H9 (cell line): ENCODE measurements at regions not wholly inside any gene's neighbourhood (a gene's known extent, or its start where the extent isn't known, plus 50 kb on each side); places are given as distances from the start of the nearest gene placed in this dataset.

Experiments
- DNase-seq: peaks from one replicate; pipeline ENCODE4 v3.0.0-alpha.2; 2017
- H2AFZ ChIP-seq: one replicate; pipeline ENCODE4 v1.6.1; 2013; ENCODE audit warnings: mild to moderate bottlenecking, low read length, control low read depth, moderate library complexity
- H2AK5ac ChIP-seq: 2 replicates; pipeline ENCODE4 v1.6.1; 2013; ENCODE audit warnings: low read length, control low read depth, mixed read lengths; ENCODE audit not compliant: insufficient read length
- H2BK120ac ChIP-seq: one replicate; pipeline ENCODE4 v1.6.1; 2013; ENCODE audit warnings: low read depth, mild to moderate bottlenecking, low read length, control low read depth, inconsistent platforms; ENCODE audit not compliant: poor library complexity, severe bottlenecking
- H2BK12ac ChIP-seq: 2 replicates; pipeline ENCODE4 v1.6.1; 2013; ENCODE audit warnings: low read length, control low read depth, mixed read lengths, low read depth; ENCODE audit not compliant: insufficient read length
- H2BK15ac ChIP-seq: 2 replicates; pipeline ENCODE4 v1.6.1; 2013; ENCODE audit warnings: low read depth, low read length, control low read depth
- H2BK20ac ChIP-seq: one replicate; pipeline ENCODE4 v1.6.1; 2013; ENCODE audit warnings: low read depth, mild to moderate bottlenecking, low read length, control low read depth, inconsistent platforms; ENCODE audit not compliant: poor library complexity, severe bottlenecking
- H2BK5ac ChIP-seq: 2 replicates; pipeline ENCODE4 v1.6.1; 2013; ENCODE audit warnings: low read length, control low read depth, mixed read lengths; ENCODE audit not compliant: insufficient read length
- H3K14ac ChIP-seq: 2 replicates; pipeline ENCODE4 v1.6.1; 2013; ENCODE audit warnings: low read length, control low read depth; ENCODE audit not compliant: insufficient read depth
- H3K18ac ChIP-seq: 2 replicates; pipeline ENCODE4 v1.6.1; 2013; ENCODE audit warnings: low read depth, mild to moderate bottlenecking, mixed read lengths, low read length, control low read depth; ENCODE audit not compliant: insufficient read length
- H3K23ac ChIP-seq: 2 replicates; pipeline ENCODE4 v1.6.1; 2013; ENCODE audit warnings: low read length, control low read depth, mixed read lengths, low read depth; ENCODE audit not compliant: insufficient read length
- H3K23me2 ChIP-seq: 2 replicates; pipeline ENCODE4 v1.6.1; 2013; ENCODE audit warnings: low read depth, mild to moderate bottlenecking, mixed read lengths, low read length, control low read depth; ENCODE audit not compliant: insufficient read length, poor library complexity, severe bottlenecking
- H3K27ac ChIP-seq: 2 replicates; pipeline ENCODE4 v1.5.1; 2013; ENCODE audit warnings: low read length, control low read depth, mixed read lengths, low read depth; ENCODE audit not compliant: insufficient read length
- H3K27me3 ChIP-seq: 2 replicates; pipeline ENCODE4 v1.6.1; 2013; ENCODE audit warnings: low read length, control low read depth, inconsistent platforms; ENCODE audit not compliant: insufficient read depth
- H3K4ac ChIP-seq: 2 replicates; pipeline ENCODE4 v1.6.1; 2013; ENCODE audit warnings: low read depth, mild to moderate bottlenecking, control low read depth, inconsistent platforms, low read length, moderate library complexity
- H3K4me1 ChIP-seq: 2 replicates; pipeline ENCODE4 v1.6.1; 2013; ENCODE audit warnings: low read length, control low read depth, inconsistent platforms; ENCODE audit not compliant: insufficient read depth
- H3K4me2 ChIP-seq: 2 replicates; pipeline ENCODE4 v1.6.1; 2013; ENCODE audit warnings: low read length, control low read depth, mixed read lengths; ENCODE audit not compliant: insufficient read length, insufficient read depth
- H3K56ac ChIP-seq: 2 replicates; pipeline ENCODE4 v1.6.1; 2013; ENCODE audit warnings: low read depth, mild to moderate bottlenecking, mixed read lengths, low read length, control low read depth; ENCODE audit not compliant: insufficient read length
- H3K79me1 ChIP-seq: 2 replicates; pipeline ENCODE4 v1.6.1; 2013; ENCODE audit warnings: low read depth, mild to moderate bottlenecking, moderate library complexity, low read length, control low read depth, inconsistent platforms; ENCODE audit not compliant: insufficient read depth, poor library complexity, severe bottlenecking
- H3K79me2 ChIP-seq: 2 replicates; pipeline ENCODE4 v1.6.1; 2013; ENCODE audit warnings: low read length, control low read depth, inconsistent platforms; ENCODE audit not compliant: insufficient read depth
- H3K9ac ChIP-seq: 2 replicates; pipeline ENCODE4 v1.6.1; 2013; ENCODE audit warnings: low read length, control low read depth, mixed read lengths; ENCODE audit not compliant: insufficient read length; ENCODE audit errors: extremely low read depth
- H3K9me3 ChIP-seq: one replicate; pipeline ENCODE4 v1.6.1; 2013; ENCODE audit warnings: low read depth, low read length, inconsistent platforms; ENCODE audit not compliant: control insufficient read depth
- H3T11ph ChIP-seq: one replicate; pipeline ENCODE4 v1.6.1; 2013; ENCODE audit warnings: mild to moderate bottlenecking, low read length, control low read depth, inconsistent platforms
- H4K20me1 ChIP-seq: one replicate; pipeline ENCODE4 v1.6.1; 2013; ENCODE audit not compliant: control insufficient read depth, insufficient read length, insufficient read depth
- H4K5ac ChIP-seq: 2 replicates; pipeline ENCODE4 v1.6.1; 2013; ENCODE audit warnings: low read depth, mild to moderate bottlenecking, mixed read lengths, low read length, control low read depth; ENCODE audit not compliant: insufficient read length
- H4K8ac ChIP-seq: replicated peaks from 2 replicates; pipeline ENCODE4 v1.6.1; 2013; ENCODE audit warnings: low read length, control low read depth, mixed read lengths, low read depth; ENCODE audit not compliant: insufficient read length
- H4K91ac ChIP-seq: 2 replicates; pipeline ENCODE4 v1.6.1; 2013; ENCODE audit warnings: low read depth, mild to moderate bottlenecking, moderate library complexity, mixed read lengths, low read length, control low read depth; ENCODE audit not compliant: insufficient read length
- H3K27ac Mint-ChIP-seq, 3 experiments: 2 replicates in 2 of 3; 3 replicates in 1 of 3; pipeline ENCODE4 v1.8.0; 2020 to 2021; ENCODE audit warnings: mixed read lengths in 3 of 3, mild to moderate bottlenecking in 1 of 3, moderate library complexity in 1 of 3
- H3K27me3 Mint-ChIP-seq: 2 replicates; pipeline ENCODE4 v1.8.0; 2021; ENCODE audit warnings: low read depth, mild to moderate bottlenecking, moderate library complexity, mixed read lengths
- H3K36me3 Mint-ChIP-seq, 3 experiments: 2 replicates in 2 of 3; 3 replicates in 1 of 3; pipeline ENCODE4 v1.8.0; 2020 to 2021; ENCODE audit warnings: low read depth in 3 of 3, mixed read lengths in 3 of 3; ENCODE audit not compliant: insufficient read depth in 1 of 3
- H3K4me1 Mint-ChIP-seq, 2 experiments: 2 replicates each; pipeline ENCODE4 v1.8.0; 2020; ENCODE audit warnings: mixed read lengths in 2 of 2
- H3K4me3 Mint-ChIP-seq, 2 experiments: 2 replicates in 1 of 2; 3 replicates in 1 of 2; pipeline ENCODE4 v1.8.0; 2020 to 2021; ENCODE audit warnings: mild to moderate bottlenecking in 2 of 2, mixed read lengths in 2 of 2, moderate library complexity in 1 of 2
- H3K9me3 Mint-ChIP-seq, 2 experiments: 2 replicates in 1 of 2; 3 replicates in 1 of 2; pipeline ENCODE4 v1.8.0; 2020; ENCODE audit warnings: mild to moderate bottlenecking in 2 of 2, mixed read lengths in 2 of 2, moderate library complexity in 1 of 2
- CTCF ChIP-seq: fragments of 200-600 bp; sonication (generic); conservative IDR thresholded peaks from 3 replicates; pipeline ENCODE4 v1.8.0; 2021; ENCODE audit warnings: antibody characterized with exemption, mild to moderate bottlenecking
- WGBS: extraction: QIAGEN DNeasy Blood & Tissue Kit; methylation state at CpG from one replicate; pipeline ENCODE4 v1.1.7; 2013; ENCODE audit warnings: missing lambda C conversion rate, low lambda C conversion rate, mixed read lengths; ENCODE audit not compliant: insufficient read length; ENCODE audit errors: extremely low coverage; 5-methylcytosine and 5-hydroxymethylcytosine counted together

GRCh38 chr16:74100395-74101326 lies 196.0 kb upstream of the PSMD7 start:
- peak overlapping the region; percentile 10 to 39; a peak in 3 of 5 replicates for H3K4me3 Mint-ChIP-seq
- Histone ChIP-seq H3K4me1 (peaks cover 14% of the 10 kb centered on the region; the same call in 1 of the 2 replicates), H2BK5ac (no peak overlapping the region), H3K18ac (no peak overlapping the region), H2BK15ac (no peak overlapping the region), H3K79me1 (no peaks in the 10 kb centered on the region), H3K56ac (no peak overlapping the region), H3K4ac (no peak overlapping the region), H3K27ac (no peak overlapping the region), H2BK20ac (no peak overlapping the region), H3K79me2 (no peaks in the 10 kb centered on the region), H4K91ac (no peak overlapping the region), H3K9me3 (no peaks in the 10 kb centered on the region), H2AFZ (no peak overlapping the region), H2AK5ac (no peak overlapping the region), H3K27me3 (no peaks in the 10 kb centered on the region), H4K20me1 (no peaks in the 10 kb centered on the region), H4K8ac (no peak overlapping the region), H3K23ac (no peak overlapping the region), H4K5ac (no peak overlapping the region), H3T11ph (no peak overlapping the region), H3K9ac (no peak overlapping the region), H3K4me2 (no peak overlapping the region), H3K23me2 (no peaks in the 10 kb centered on the region), H2BK12ac (no peak overlapping the region), H3K14ac (no peak overlapping the region), H2BK120ac (no peak overlapping the region)
- H3K4me1 Mint-ChIP-seq, result peaks cover 61 to 66% of the 10 kb centered on the region in 2 experiments
- H3K9me3 Mint-ChIP-seq, result peaks cover 3 to 10% of the 10 kb centered on the region in 2 experiments
- WGBS, result no CpG with 5 or more reads among the region's 7 CpGs
- no peak for TF ChIP-seq CTCF
- peak overlapping the region; percentile 84 to 93 (median 93) for H3K27ac Mint-ChIP-seq
- DNase-seq, result no peak
- peaks cover 0 to 21% (median 6%) of the 10 kb centered on the region in 3 experiments; a peak in 4 of 7 replicates for H3K36me3 Mint-ChIP-seq
- no peaks in the 10 kb centered on the region for H3K27me3 Mint-ChIP-seq
